ENCODE measurements at regions not wholly inside any gene's neighbourhood (a gene's known extent, or its start where the extent isn't known, plus 50 kb on each side); places are given as distances from the start of the nearest gene placed in this dataset.

- TF ChIP-seq FOXM1 (IDR thresholded peaks at IDR 0.05; ENCODE audit: borderline replicate concordance): no peak
- TF ChIP-seq BHLHE40 (IDR thresholded peaks at IDR 0.05; ENCODE audit: borderline replicate concordance): no peak
- no peak for TF ChIP-seq ELF4 (IDR thresholded peaks at IDR 0.05)
- TF ChIP-seq LEF1 (IDR thresholded peaks at IDR 0.05; ENCODE audit: borderline replicate concordance): no peak
- no peak for TF ChIP-seq ARNT (IDR thresholded peaks at IDR 0.05)
- TF ChIP-seq NFRKB (IDR thresholded peaks at IDR 0.05): no peak
- no peak for TF ChIP-seq HDGF (IDR thresholded peaks at IDR 0.05; ENCODE audit: borderline replicate concordance)
- TF ChIP-seq FOXK2 (IDR thresholded peaks at IDR 0.05): no peak
- TF ChIP-seq, protein P1, sequence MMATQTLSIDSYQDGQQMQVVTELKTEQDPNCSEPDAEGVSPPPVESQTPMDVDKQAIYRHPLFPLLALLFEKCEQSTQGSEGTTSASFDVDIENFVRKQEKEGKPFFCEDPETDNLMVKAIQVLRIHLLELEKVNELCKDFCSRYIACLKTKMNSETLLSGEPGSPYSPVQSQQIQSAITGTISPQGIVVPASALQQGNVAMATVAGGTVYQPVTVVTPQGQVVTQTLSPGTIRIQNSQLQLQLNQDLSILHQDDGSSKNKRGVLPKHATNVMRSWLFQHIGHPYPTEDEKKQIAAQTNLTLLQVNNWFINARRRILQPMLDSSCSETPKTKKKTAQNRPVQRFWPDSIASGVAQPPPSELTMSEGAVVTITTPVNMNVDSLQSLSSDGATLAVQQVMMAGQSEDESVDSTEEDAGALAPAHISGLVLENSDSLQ (IDR thresholded peaks at IDR 0.05): no peak
- no peak for TF ChIP-seq ZNF384 (IDR thresholded peaks at IDR 0.05)
Observed at GRCh38 chr12:20260851-20261250, 107.5 kb upstream of the PDE3A start.

Measured in HEK293T (cell line).